ENCODE measurements at regions not wholly inside any gene's neighbourhood (a gene's known extent, or its start where the extent isn't known, plus 50 kb on each side); places are given as distances from the start of the nearest gene placed in this dataset.

DNA sequence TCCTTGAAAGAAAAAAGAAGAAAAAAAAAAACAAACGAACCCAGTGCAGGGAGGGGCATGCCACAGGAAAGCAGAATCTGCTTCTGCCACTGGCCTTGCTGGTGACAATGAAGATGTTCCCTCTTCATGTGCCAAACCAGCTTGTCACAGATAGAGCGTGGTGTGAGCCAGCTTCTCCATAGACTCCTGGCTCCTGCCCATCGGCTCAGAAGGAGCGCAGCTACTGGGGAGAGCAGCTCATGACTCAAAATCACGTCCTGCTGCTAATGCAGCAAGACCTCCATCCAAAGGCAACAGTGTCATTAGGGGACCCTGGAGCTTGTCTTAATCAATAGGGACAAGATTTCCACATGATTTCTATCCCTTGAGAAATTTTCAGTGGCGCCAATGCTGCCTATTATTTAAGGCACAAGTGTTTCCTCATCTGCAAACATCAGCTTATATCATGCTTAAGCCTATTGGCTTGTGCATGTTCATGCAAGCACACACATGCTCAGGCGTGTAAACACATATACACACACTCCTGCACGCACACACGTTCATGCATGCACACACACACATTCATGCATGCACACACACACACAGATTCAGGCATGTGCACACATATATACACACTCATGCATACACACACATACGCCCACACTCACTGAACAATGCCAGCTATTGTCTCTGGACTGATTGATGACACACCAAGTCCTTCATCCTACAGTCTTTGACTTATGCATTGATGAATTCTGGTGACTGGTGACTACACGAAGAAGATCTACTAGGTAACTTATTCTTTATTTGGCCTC is 682.0 kb upstream of the ID2 start:
- no peaks in the 10 kb centered on the region for H3K36me3 ChIP-seq (ENCODE audit: control insufficient read depth in 2 of 2, insufficient read depth in 2 of 2, low read length in 1 of 2)
- H3K9me3 ChIP-seq (ENCODE audit: control insufficient read depth in 2 of 2, insufficient read depth in 1 of 2, low read length in 1 of 2): no peaks in the 10 kb centered on the region
- no peaks in the 10 kb centered on the region for H3K27me3 ChIP-seq (ENCODE audit: control insufficient read depth in 2 of 2, insufficient read depth in 1 of 2, low read length in 1 of 2)
- no peak for DNase-seq (ENCODE audit: low read depth in 6 of 9, low spot score in 9 of 9)
- no peaks in the 10 kb centered on the region for H3K4me1 ChIP-seq (ENCODE audit: control insufficient read depth in 2 of 2, insufficient read depth in 2 of 2, low read length in 2 of 2)
- no peak overlapping the region for H3K27ac ChIP-seq (ENCODE audit: low read depth in 1 of 2, low read length in 1 of 2)
- WGBS: 88% methylated on average over 11 of the region's 11 CpGs
- no peak overlapping the region for H3K4me3 ChIP-seq (ENCODE audit: low read length in 2 of 2)

DNA sequence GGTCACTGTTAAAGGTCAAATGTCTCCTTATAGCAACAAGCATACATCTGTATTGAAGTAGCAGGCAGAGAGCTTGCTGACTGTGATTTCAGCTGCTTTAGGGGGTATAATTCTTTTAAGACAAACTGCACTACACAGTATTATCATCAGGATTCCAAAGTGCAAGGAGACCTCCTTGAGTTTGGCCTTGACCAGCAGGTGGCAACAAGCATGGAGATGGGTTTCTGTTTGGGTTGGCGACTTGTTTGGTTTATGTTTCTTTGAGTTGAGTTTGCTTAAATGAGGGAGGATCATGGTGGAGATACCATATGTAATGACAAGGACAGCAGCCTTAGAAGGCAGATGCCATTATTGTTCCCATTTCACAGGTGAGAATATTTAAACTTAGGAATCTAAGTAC is 681.0 kb upstream of the ID2 start:
- DNase-seq (ENCODE audit: low read depth in 6 of 9, low spot score in 9 of 9): peak in 2 of 9 donors; percentile 12 to 15
- no peaks in the 10 kb centered on the region for H3K9me3 ChIP-seq (ENCODE audit: control insufficient read depth in 2 of 2, insufficient read depth in 1 of 2, low read length in 1 of 2)
- no peak overlapping the region for H3K4me3 ChIP-seq (ENCODE audit: low read length in 2 of 2)
- no peaks in the 10 kb centered on the region for H3K4me1 ChIP-seq (ENCODE audit: control insufficient read depth in 2 of 2, insufficient read depth in 2 of 2, low read length in 2 of 2)
- H3K27ac ChIP-seq (ENCODE audit: low read depth in 1 of 2, low read length in 1 of 2): no peak overlapping the region
- no peaks in the 10 kb centered on the region for H3K27me3 ChIP-seq (ENCODE audit: control insufficient read depth in 2 of 2, insufficient read depth in 1 of 2, low read length in 1 of 2)
- WGBS: 94% methylated on average over 1 of the region's 1 CpG
- no peaks in the 10 kb centered on the region for H3K36me3 ChIP-seq (ENCODE audit: control insufficient read depth in 2 of 2, insufficient read depth in 2 of 2, low read length in 1 of 2)

DNA sequence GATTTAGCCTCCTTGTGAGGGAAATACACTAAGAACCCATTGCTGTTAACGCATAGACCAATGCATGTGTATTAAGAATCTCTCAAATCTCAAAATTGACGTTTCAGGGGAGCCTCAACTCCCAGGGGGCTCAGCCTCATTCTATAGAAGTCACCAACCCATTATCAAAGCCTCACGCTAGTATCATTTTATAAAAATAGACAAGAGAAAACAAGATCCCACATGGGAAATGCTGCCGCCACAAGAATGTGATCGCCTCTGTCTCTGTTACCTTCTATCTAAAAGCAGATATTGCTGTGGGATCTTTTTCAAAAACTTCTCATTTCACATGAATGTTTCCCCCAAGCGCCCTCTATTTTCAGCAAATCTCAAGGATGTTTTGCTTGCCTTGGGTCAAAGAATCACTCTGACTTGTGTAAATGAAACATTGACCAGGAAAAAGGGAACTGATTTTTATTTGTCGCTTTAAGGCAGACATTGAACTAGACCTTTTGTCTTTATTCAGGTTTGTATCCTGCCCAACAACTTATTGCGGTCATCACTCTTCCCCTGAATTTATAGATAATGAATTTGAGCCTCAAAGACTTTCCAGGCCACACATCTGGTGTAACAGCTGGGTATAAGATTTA is 679.0 kb upstream of the ID2 start:
- Histone ChIP-seq H3K27me3 (ENCODE audit: control insufficient read depth in 2 of 2, insufficient read depth in 1 of 2, low read length in 1 of 2) (no peaks in the 10 kb centered on the region), H3K9me3 (ENCODE audit: control insufficient read depth in 2 of 2, insufficient read depth in 1 of 2, low read length in 1 of 2) (no peaks in the 10 kb centered on the region), H3K4me3 (ENCODE audit: low read length in 2 of 2) (no peak overlapping the region), H3K27ac (ENCODE audit: low read depth in 1 of 2, low read length in 1 of 2) (no peak overlapping the region), H3K36me3 (ENCODE audit: control insufficient read depth in 2 of 2, insufficient read depth in 2 of 2, low read length in 1 of 2) (no peaks in the 10 kb centered on the region), H3K4me1 (ENCODE audit: control insufficient read depth in 2 of 2, insufficient read depth in 2 of 2, low read length in 2 of 2) (no peaks in the 10 kb centered on the region)
- no peak for DNase-seq (ENCODE audit: low read depth in 6 of 9, low spot score in 9 of 9)
- WGBS: 95% methylated on average over 8 of the region's 8 CpGs

DNA sequence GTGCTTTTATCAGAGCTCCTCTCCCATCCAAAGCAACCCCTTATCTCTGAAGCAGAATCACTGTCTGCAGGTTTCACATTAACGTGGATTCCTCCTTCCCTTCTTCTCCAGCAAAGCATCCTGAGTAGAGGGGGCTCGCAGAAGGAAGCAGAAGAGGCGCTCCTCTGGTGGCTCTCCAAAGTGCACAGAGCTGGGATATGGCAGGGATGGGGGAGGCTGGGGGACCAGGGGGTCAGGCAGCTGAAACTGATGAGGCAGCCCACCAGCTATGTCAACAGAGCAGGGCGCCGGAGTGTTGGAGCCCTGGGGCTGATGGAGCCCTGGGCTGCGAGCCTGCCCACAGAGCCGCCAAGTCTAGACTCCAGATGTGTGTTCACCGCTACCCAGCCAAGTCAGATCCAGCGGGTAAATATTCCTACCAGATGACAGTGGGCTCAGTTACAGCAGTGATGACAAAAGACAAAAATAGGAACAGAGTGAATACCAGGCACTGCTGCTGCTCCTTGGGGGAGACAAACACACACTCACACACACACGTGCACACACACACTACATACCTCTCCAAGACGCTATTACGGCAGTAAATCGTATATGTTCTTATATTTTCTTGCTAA is 678.3 kb upstream of the ID2 start:
- Histone ChIP-seq H3K9me3 (ENCODE audit: control insufficient read depth in 2 of 2, insufficient read depth in 1 of 2, low read length in 1 of 2) (no peaks in the 10 kb centered on the region), H3K4me3 (ENCODE audit: low read length in 2 of 2) (no peak overlapping the region), H3K27ac (ENCODE audit: low read depth in 1 of 2, low read length in 1 of 2) (no peak overlapping the region), H3K27me3 (ENCODE audit: control insufficient read depth in 2 of 2, insufficient read depth in 1 of 2, low read length in 1 of 2) (no peaks in the 10 kb centered on the region), H3K36me3 (ENCODE audit: control insufficient read depth in 2 of 2, insufficient read depth in 2 of 2, low read length in 1 of 2) (no peaks in the 10 kb centered on the region), H3K4me1 (ENCODE audit: control insufficient read depth in 2 of 2, insufficient read depth in 2 of 2, low read length in 2 of 2) (no peaks in the 10 kb centered on the region)
- DNase-seq (ENCODE audit: low read depth in 6 of 9, low spot score in 9 of 9): no peak
- 97% methylated on average over 13 of the region's 13 CpGs for WGBS

DNA sequence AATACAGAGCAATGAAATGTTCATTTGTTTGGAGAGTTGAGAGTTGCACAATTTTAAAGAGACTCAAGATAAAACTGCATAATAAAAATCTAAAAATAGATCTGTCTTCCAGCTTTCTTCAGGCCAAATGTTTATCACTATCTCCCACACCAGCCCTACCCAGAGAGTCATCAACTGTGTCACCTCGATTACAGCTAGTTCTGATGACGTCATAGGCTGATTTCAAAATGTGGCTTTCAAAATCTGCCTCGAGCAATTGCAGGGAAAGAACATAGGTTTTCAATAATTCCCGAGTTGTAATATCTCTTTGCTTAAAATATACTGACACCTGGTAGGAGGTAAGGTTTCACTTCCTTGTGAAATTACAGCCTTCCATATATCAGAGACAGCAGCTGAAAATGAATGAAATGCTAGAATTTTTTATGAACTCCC is 677.6 kb upstream of the ID2 start:
- H3K27ac ChIP-seq (ENCODE audit: low read depth in 1 of 2, low read length in 1 of 2): no peak overlapping the region
- no peaks in the 10 kb centered on the region for H3K4me1 ChIP-seq (ENCODE audit: control insufficient read depth in 2 of 2, insufficient read depth in 2 of 2, low read length in 2 of 2)
- H3K4me3 ChIP-seq (ENCODE audit: low read length in 2 of 2): no peak overlapping the region
- 24% methylated on average over 4 of the region's 4 CpGs for WGBS
- DNase-seq (ENCODE audit: low read depth in 6 of 9, low spot score in 9 of 9): no peak
- H3K9me3 ChIP-seq (ENCODE audit: control insufficient read depth in 2 of 2, insufficient read depth in 1 of 2, low read length in 1 of 2): no peaks in the 10 kb centered on the region
- H3K27me3 ChIP-seq (ENCODE audit: control insufficient read depth in 2 of 2, insufficient read depth in 1 of 2, low read length in 1 of 2): no peaks in the 10 kb centered on the region
- H3K36me3 ChIP-seq (ENCODE audit: control insufficient read depth in 2 of 2, insufficient read depth in 2 of 2, low read length in 1 of 2): no peaks in the 10 kb centered on the region

DNA sequence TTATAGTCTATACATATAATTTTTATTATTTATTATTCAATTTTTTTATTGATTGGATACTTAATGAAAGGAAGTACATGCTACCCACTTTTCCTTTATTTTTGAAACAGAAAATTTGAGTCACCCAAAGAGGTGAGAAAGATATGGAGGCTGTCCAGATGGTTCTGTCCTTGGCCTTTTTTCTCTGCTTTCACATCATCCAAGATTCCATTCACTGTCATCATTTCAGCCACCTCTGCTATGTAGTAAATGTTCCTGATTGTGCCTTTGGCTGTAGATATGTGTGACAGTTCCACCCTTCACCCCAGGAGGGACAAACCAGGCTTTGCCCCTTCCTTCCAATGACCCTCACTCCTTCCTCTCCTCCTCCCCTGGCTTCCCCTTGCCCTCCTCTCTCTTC is 675.7 kb upstream of the ID2 start:
- no peaks in the 10 kb centered on the region for H3K36me3 ChIP-seq (ENCODE audit: control insufficient read depth in 2 of 2, insufficient read depth in 2 of 2, low read length in 1 of 2)
- H3K9me3 ChIP-seq (ENCODE audit: control insufficient read depth in 2 of 2, insufficient read depth in 1 of 2, low read length in 1 of 2): no peaks in the 10 kb centered on the region
- H3K27me3 ChIP-seq (ENCODE audit: control insufficient read depth in 2 of 2, insufficient read depth in 1 of 2, low read length in 1 of 2): no peaks in the 10 kb centered on the region
- H3K27ac ChIP-seq (ENCODE audit: low read depth in 1 of 2, low read length in 1 of 2): no peak overlapping the region
- no peak overlapping the region for H3K4me3 ChIP-seq (ENCODE audit: low read length in 2 of 2)
- no peaks in the 10 kb centered on the region for H3K4me1 ChIP-seq (ENCODE audit: control insufficient read depth in 2 of 2, insufficient read depth in 2 of 2, low read length in 2 of 2)
- no peak for DNase-seq (ENCODE audit: low read depth in 6 of 9, low spot score in 9 of 9)

DNA sequence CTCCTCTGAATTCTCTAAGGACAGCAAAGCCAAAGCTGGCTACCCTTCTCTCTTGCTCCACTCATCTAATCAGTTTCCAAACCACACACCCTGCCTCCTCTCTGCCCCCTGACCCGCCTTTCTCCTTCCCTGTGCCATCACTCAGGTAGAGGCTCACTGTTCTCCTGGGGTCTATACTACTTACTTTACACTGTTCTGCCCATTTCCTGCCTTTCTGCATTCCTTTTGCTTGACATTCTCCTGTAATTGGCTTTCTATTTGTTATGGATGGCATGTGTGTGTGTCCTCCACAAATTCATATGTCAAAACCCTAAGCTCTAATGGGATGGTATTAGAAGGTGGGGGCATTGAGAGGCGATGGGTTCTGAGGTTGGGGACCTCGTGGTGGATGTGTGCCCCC is 675.2 kb upstream of the ID2 start:
- no peaks in the 10 kb centered on the region for H3K9me3 ChIP-seq (ENCODE audit: control insufficient read depth in 2 of 2, insufficient read depth in 1 of 2, low read length in 1 of 2)
- WGBS: 87% methylated on average over 3 of the region's 3 CpGs
- no peak for DNase-seq (ENCODE audit: low read depth in 6 of 9, low spot score in 9 of 9)
- no peak overlapping the region for H3K4me3 ChIP-seq (ENCODE audit: low read length in 2 of 2)
- H3K4me1 ChIP-seq (ENCODE audit: control insufficient read depth in 2 of 2, insufficient read depth in 2 of 2, low read length in 2 of 2): no peaks in the 10 kb centered on the region
- H3K27me3 ChIP-seq (ENCODE audit: control insufficient read depth in 2 of 2, insufficient read depth in 1 of 2, low read length in 1 of 2): no peaks in the 10 kb centered on the region
- H3K36me3 ChIP-seq (ENCODE audit: control insufficient read depth in 2 of 2, insufficient read depth in 2 of 2, low read length in 1 of 2): no peaks in the 10 kb centered on the region
- H3K27ac ChIP-seq (ENCODE audit: low read depth in 1 of 2, low read length in 1 of 2): no peak overlapping the region

DNA sequence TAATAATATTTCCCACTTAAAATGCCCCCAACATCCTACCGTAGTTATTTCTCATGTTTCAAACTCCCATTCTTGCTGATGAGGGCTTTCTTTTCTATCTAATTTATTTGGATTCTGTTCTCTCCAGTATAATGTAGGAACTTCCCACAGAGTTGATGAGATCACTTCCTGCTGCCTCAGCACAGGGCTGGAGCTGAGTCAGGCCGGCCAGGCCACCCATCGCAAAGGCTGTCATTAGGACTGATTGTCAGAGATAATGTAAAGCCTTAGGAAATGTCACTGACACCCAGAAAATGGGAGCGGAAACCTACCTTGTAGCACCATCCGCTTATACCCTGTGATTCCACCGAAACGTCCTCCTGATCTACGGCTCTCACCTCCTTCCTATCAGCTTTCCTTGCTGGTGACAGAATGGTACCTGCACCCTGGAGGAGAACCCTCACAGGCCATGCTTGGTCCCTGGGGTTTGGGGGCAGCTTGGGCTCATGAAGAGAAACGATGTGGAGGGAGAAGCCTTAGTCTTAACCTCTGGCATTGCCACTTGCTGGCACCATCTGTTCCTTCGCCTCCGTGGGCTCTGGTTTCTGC is 672.8 kb upstream of the ID2 start:
- Histone ChIP-seq H3K9me3 (ENCODE audit: control insufficient read depth in 2 of 2, insufficient read depth in 1 of 2, low read length in 1 of 2) (no peaks in the 10 kb centered on the region), H3K27me3 (ENCODE audit: control insufficient read depth in 2 of 2, insufficient read depth in 1 of 2, low read length in 1 of 2) (no peaks in the 10 kb centered on the region), H3K4me1 (ENCODE audit: control insufficient read depth in 2 of 2, insufficient read depth in 2 of 2, low read length in 2 of 2) (no peaks in the 10 kb centered on the region), H3K36me3 (ENCODE audit: control insufficient read depth in 2 of 2, insufficient read depth in 2 of 2, low read length in 1 of 2) (no peaks in the 10 kb centered on the region), H3K27ac (ENCODE audit: low read depth in 1 of 2, low read length in 1 of 2) (no peak overlapping the region), H3K4me3 (ENCODE audit: low read length in 2 of 2) (no peak overlapping the region)
- no peak for DNase-seq (ENCODE audit: low read depth in 6 of 9, low spot score in 9 of 9)
- WGBS: 97% methylated on average over 11 of the region's 11 CpGs
